Thyroid gland (tissue), 4 donors: ENCODE measurements at regions not wholly inside any gene's neighbourhood (a gene's known extent, or its start where the extent isn't known, plus 50 kb on each side); places are given as distances from the start of the nearest gene placed in this dataset.

Experiments
- DNase-seq, 2 donors: peaks; one replicate each; pipeline ENCODE4 v3.0.0-alpha.2; 2019
- H3K27ac ChIP-seq, 3 donors: fragments of 200-600 bp; sonication (generic); 1 replicate in 2 of 3; 2 replicates in 1 of 3; pipeline ENCODE4 v1.5.1; 2016 to 2019; ENCODE audit warnings: mild to moderate bottlenecking in 1 of 3, moderate library complexity in 1 of 3
- H3K27me3 ChIP-seq: fragments of 200-600 bp; sonication (generic); one replicate; pipeline ENCODE4 v1.5.1; 2019
- H3K36me3 ChIP-seq, 2 donors: fragments of 200-600 bp; sonication (generic); one replicate each; pipeline ENCODE4 v1.5.1; 2016 to 2019
- H3K4me1 ChIP-seq, 2 donors: fragments of 200-600 bp; sonication (generic); one replicate each; pipeline ENCODE4 v1.5.1; 2017 to 2019
- H3K4me3 ChIP-seq, 3 donors: fragments of 200-600 bp; sonication (generic); replicated peaks in 1 of 3; 1 replicate in 2 of 3; 2 replicates in 1 of 3; pipeline ENCODE4 v1.5.1; 2016; ENCODE audit warnings: mild to moderate bottlenecking in 1 of 3
- H3K9me3 ChIP-seq: fragments of 200-600 bp; sonication (generic); one replicate; pipeline ENCODE4 v1.5.1; 2017
- POLR2A ChIP-seq, 2 donors: fragments of 450-650 bp; IDR thresholded peaks; one replicate each; pipeline ENCODE4 v1.6.1; 2017; ENCODE audit warnings: antibody characterized with exemption in 2 of 2, mild to moderate bottlenecking in 2 of 2, moderate library complexity in 1 of 2
- whole genome bisulfite sequencing, 2 donors: methylation state at CpG; one replicate each; pipeline ENCODE4 v1.1.5; 2017; 5-methylcytosine and 5-hydroxymethylcytosine counted together
- intact Hi-C: fragments of 100-400 bp; cut with DNase I; formaldehyde crosslinking; loops from one replicate; pipeline ENCODE4 v1.15.1; 2023
- TF ChIP-seq, protein P1 (sequence below), 6 experiments: fragments of 200-600 bp in 3 of 6; fragments of 450-650 bp in 3 of 6; sonication (generic) in 3 of 6; IDR thresholded peaks; one replicate each; pipeline ENCODE4 v1.5.1; 2016 to 2019; ENCODE audit warnings: antibody characterized with exemption in 6 of 6, mild to moderate bottlenecking in 2 of 6, inconsistent platforms in 1 of 6, moderate library complexity in 1 of 6

GRCh38 chr11:80822308-80822707 is 1381.5 kb upstream of the TENM4 start:
- no peak for TF ChIP-seq POLR2A (IDR thresholded peaks at IDR 0.05)
- TF ChIP-seq, protein P1, sequence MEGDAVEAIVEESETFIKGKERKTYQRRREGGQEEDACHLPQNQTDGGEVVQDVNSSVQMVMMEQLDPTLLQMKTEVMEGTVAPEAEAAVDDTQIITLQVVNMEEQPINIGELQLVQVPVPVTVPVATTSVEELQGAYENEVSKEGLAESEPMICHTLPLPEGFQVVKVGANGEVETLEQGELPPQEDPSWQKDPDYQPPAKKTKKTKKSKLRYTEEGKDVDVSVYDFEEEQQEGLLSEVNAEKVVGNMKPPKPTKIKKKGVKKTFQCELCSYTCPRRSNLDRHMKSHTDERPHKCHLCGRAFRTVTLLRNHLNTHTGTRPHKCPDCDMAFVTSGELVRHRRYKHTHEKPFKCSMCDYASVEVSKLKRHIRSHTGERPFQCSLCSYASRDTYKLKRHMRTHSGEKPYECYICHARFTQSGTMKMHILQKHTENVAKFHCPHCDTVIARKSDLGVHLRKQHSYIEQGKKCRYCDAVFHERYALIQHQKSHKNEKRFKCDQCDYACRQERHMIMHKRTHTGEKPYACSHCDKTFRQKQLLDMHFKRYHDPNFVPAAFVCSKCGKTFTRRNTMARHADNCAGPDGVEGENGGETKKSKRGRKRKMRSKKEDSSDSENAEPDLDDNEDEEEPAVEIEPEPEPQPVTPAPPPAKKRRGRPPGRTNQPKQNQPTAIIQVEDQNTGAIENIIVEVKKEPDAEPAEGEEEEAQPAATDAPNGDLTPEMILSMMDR (IDR thresholded peaks at IDR 0.05) = no peak
- H3K4me3 ChIP-seq = no peak overlapping the region
- H3K27me3 ChIP-seq = no peaks in the 10 kb centered on the region
- H3K9me3 ChIP-seq = no peaks in the 10 kb centered on the region
- no peaks in the 10 kb centered on the region for H3K36me3 ChIP-seq
- H3K27ac ChIP-seq = no peak overlapping the region
- WGBS, 2 donors = 82 to 86% methylated on average over 7 of the region's 7 CpGs
- intact Hi-C loops = no loop called here
- H3K4me1 ChIP-seq = no peaks in the 10 kb centered on the region
- DNase-seq = no peak

- Histone ChIP-seq H3K4me1 (no peaks in the 10 kb centered on the region), H3K9me3 (no peaks in the 10 kb centered on the region), H3K27ac (no peak overlapping the region), H3K27me3 (no peaks in the 10 kb centered on the region), H3K36me3 (no peaks in the 10 kb centered on the region), H3K4me3 (no peak overlapping the region)
- no peak for DNase-seq
- intact Hi-C loops = no loop called here
- WGBS, 2 donors = 93 to 96% methylated on average over 1 of the region's 1 CpG
- TF ChIP-seq POLR2A (IDR thresholded peaks at IDR 0.05) = no peak
- TF ChIP-seq, protein P1 (IDR thresholded peaks at IDR 0.05) = no peak
Observed at GRCh38 chr11:80819271-80819670, 1378.4 kb upstream of the TENM4 start.

GRCh38 chr11:80816966-80817365 is 1376.1 kb upstream of the TENM4 start:
- intact Hi-C loops = no loop called here
- H3K4me1 ChIP-seq = no peaks in the 10 kb centered on the region
- WGBS, 2 donors = 43 to 48% methylated on average over 4 of the region's 4 CpGs

GRCh38 chr11:80816454-80816847 is 1375.6 kb upstream of the TENM4 start:
- intact Hi-C loops = no loop called here
- 46 to 54% methylated on average over 1 of the region's 1 CpG for WGBS, 2 donors

More at GRCh38 chr11:80816966-80817365, 1376.1 kb upstream of the TENM4 start:
- H3K9me3 ChIP-seq = no peaks in the 10 kb centered on the region
- DNase-seq = no peak
- no peaks in the 10 kb centered on the region for H3K36me3 ChIP-seq
- no peak overlapping the region for H3K4me3 ChIP-seq
- no peak for TF ChIP-seq POLR2A (IDR thresholded peaks at IDR 0.05)
- TF ChIP-seq, protein P1 (IDR thresholded peaks at IDR 0.05) = no peak
- no peaks in the 10 kb centered on the region for H3K27me3 ChIP-seq
- no peak overlapping the region for H3K27ac ChIP-seq

DNA sequence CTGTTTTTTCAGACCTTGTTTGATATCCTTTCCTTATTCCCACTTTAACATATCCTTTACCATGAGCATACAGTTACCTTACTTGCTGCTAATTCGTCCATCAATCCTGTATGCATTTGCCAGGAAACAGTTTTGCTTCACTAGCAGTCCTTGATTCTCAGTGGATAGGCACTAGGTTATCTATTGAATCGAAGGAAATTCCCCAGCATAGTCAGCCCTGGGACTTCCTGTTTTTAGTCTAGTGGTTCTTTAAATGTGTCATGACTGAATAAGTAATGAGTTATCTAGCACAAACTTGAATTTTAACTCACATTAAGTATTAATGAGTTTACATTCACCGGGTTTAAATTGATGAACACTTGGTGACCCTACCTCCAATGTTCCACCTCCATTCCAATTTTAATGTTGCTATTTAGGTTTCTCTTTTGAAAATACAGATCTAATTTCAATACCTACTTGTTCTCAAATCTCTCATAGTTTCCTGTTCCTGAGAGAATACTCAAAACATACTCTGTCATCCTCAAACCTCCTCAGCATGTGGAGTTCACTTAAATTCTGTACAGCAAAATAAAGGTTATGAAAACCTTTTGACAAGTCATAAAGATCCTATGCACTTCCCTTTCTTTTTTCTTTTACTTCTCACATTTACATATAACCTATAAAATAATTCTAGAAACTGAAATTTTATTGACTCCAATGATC is 1375.1 kb upstream of the TENM4 start:
- no peak for TF ChIP-seq POLR2A (IDR thresholded peaks at IDR 0.05)
- TF ChIP-seq, protein P1 (IDR thresholded peaks at IDR 0.05) = no peak
- Histone ChIP-seq H3K36me3 (no peaks in the 10 kb centered on the region), H3K9me3 (no peaks in the 10 kb centered on the region), H3K27ac (no peak overlapping the region), H3K4me1 (no peaks in the 10 kb centered on the region), H3K4me3 (no peak overlapping the region), H3K27me3 (no peaks in the 10 kb centered on the region)
- intact Hi-C loops = no loop called here
- 63 to 67% methylated on average over 3 of the region's 3 CpGs for WGBS, 2 donors
- no peak for DNase-seq

More at GRCh38 chr11:80816454-80816847, 1375.6 kb upstream of the TENM4 start:
- no peak for DNase-seq
- no peak for TF ChIP-seq POLR2A (IDR thresholded peaks at IDR 0.05)
- TF ChIP-seq, protein P1 (IDR thresholded peaks at IDR 0.05) = no peak
- Histone ChIP-seq H3K36me3 (no peaks in the 10 kb centered on the region), H3K4me3 (no peak overlapping the region), H3K4me1 (no peaks in the 10 kb centered on the region), H3K9me3 (no peaks in the 10 kb centered on the region), H3K27me3 (no peaks in the 10 kb centered on the region), H3K27ac (no peak overlapping the region)
